ENCODE measurements at regions not wholly inside any gene's neighbourhood (a gene's known extent, or its start where the extent isn't known, plus 50 kb on each side); places are given as distances from the start of the nearest gene placed in this dataset.
"Not testable (repeated sequence)": the region's sequence is repeated elsewhere in the genome, so short reads cannot be mapped to it uniquely, and the experiment has no call there.

DNA sequence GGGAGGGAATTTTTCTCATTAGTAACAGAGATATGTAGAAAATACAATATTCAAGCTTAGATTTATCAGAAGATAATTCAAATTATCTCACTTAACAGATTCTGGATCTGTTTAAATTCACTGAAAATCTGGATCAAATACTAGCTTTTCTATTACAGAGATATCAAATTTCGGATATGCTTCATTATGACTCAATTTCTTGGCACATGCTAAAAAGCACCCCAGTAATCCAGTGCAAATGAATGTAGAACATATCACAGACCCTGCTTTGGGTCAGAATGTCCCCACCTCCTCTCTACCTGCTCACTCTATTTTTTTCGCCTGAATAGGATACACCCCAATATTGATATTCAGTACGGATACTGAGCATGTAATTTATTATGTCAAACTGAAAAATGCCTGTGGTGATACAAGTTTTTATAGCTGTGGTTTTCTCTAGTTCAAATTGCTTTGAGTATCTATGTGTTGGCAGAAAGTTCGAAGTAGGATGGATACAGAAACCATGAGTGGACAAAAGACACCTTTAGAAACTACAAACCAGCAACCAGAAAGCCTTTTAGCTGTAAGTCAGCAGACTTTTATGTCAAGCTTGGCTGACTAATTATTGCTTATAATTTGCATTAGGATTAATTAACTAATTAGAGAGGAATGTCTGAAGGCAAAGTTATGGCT, 290.0 kb downstream of the TFAP2B start:
- H3K27ac Mint-ChIP-seq, result no peak overlapping the region
- no peak for DNase-seq (ENCODE audit: extremely low spot score, unreplicated experiment)
- H3K4me1 Mint-ChIP-seq (ENCODE audit: unreplicated experiment), result peaks cover 3% of the 10 kb centered on the region
- no peak for TF ChIP-seq CTCF (conservative IDR thresholded peaks at IDR 0.05)
- H3K27me3 Mint-ChIP-seq, result no peaks in the 10 kb centered on the region
- no peak overlapping the region for H3K4me3 Mint-ChIP-seq
- peaks cover 12% of the 10 kb centered on the region for H3K9me3 Mint-ChIP-seq
- H3K36me3 Mint-ChIP-seq, result no peaks in the 10 kb centered on the region

GRCh38 chr6:51112731-51113130, 294.1 kb downstream of the TFAP2B start:
- DNase-seq (ENCODE audit: extremely low spot score, unreplicated experiment), result no peak
- Mint-ChIP-seq H3K27me3 (no peaks in the 10 kb centered on the region), H3K9me3 (no peaks in the 10 kb centered on the region), H3K27ac (peak overlapping the region; percentile 66), H3K36me3 (no peaks in the 10 kb centered on the region), H3K4me3 (no peak overlapping the region), H3K4me1 (ENCODE audit: unreplicated experiment) (peaks cover 3% of the 10 kb centered on the region)
- no peak for TF ChIP-seq CTCF (conservative IDR thresholded peaks at IDR 0.05)

GRCh38 chr6:51116723-51117122, 298.1 kb downstream of the TFAP2B start:
- Mint-ChIP-seq H3K36me3 (no peaks in the 10 kb centered on the region), H3K4me3 (no peak overlapping the region), H3K27me3 (no peaks in the 10 kb centered on the region), H3K27ac (no peak overlapping the region), H3K4me1 (ENCODE audit: unreplicated experiment) (peaks cover 3% of the 10 kb centered on the region), H3K9me3 (no peaks in the 10 kb centered on the region)
- no peak for DNase-seq (ENCODE audit: extremely low spot score, unreplicated experiment)
- TF ChIP-seq CTCF (conservative IDR thresholded peaks at IDR 0.05), result no peak

DNA sequence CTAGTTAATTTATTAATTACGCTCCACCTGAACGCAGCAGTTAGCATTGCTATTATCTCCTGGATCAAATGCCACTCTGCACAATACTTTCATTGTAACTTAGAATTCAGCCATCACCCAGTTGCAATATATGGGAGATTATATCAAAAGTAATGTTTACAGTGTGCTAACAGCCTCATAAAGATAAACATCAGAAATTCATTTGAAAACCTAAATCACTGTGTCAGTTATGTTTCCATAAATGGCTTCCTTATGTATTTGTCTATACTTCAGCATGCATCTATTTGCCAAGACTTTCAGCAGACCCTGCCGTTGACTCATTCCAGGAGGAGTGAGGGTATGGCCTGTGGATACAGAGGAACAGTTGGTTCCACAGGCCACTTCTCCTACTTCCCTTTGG, 300.1 kb downstream of the TFAP2B start:
- no peak overlapping the region for H3K27ac Mint-ChIP-seq
- no peaks in the 10 kb centered on the region for H3K36me3 Mint-ChIP-seq
- no peaks in the 10 kb centered on the region for H3K9me3 Mint-ChIP-seq
- H3K4me1 Mint-ChIP-seq (ENCODE audit: unreplicated experiment), result no peaks in the 10 kb centered on the region
- H3K27me3 Mint-ChIP-seq, result no peaks in the 10 kb centered on the region
- no peak for DNase-seq (ENCODE audit: extremely low spot score, unreplicated experiment)
- TF ChIP-seq CTCF (conservative IDR thresholded peaks at IDR 0.05), result no peak
- no peak overlapping the region for H3K4me3 Mint-ChIP-seq

DNA sequence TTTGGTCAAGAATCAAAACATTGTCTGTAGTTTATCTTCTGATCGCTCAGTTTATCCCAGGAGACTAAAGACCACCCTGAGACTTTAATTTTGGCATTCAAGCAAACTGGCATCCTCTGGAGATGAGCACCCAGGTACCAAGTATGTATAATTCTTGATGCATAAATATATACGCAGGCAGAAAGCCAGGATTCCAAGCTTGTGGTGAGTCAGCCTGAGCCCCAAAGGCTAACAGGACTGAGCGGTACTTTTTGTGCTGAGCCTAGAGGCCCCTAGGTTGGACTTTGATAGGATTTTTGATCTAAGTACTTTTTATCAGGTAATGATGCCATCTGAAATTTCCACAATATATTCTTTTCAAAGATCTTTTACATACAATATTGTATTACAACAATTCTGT, 301.3 kb downstream of the TFAP2B start:
- Mint-ChIP-seq H3K27me3 (no peaks in the 10 kb centered on the region), H3K4me3 (no peak overlapping the region), H3K27ac (no peak overlapping the region), H3K36me3 (no peaks in the 10 kb centered on the region), H3K9me3 (no peaks in the 10 kb centered on the region), H3K4me1 (ENCODE audit: unreplicated experiment) (no peaks in the 10 kb centered on the region)
- no peak for DNase-seq (ENCODE audit: extremely low spot score, unreplicated experiment)
- TF ChIP-seq CTCF (conservative IDR thresholded peaks at IDR 0.05), result no peak

DNA sequence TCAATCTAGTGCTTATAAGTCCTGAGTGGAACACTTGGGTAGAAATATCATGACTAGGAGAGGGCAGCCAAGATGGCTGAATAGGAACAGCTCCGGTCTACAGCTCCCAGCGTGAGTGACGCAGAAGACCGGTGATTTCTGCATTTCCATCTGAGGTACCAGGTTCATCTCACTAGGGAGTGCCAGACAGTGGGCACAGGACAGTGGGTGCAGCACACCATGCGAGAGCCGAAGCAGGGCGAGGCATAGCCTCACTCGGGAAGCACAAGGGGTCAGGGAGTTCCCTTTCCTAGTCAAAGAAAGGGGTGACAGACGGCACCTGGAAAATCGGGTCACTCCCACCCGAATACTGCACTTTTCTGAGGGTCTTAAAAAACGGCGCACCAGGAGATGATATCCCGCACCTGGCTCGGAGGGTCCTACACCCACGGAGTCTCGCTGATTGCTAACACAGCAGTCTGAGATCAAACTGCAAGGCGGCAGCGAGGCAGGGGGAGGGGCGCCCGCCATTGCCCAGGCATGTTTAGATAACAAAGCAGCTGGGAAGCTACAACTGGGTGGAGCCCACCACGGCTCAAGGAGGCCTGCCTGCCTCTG, 302.8 kb downstream of the TFAP2B start:
- not testable (repeated sequence) for H3K4me3 Mint-ChIP-seq; H3K27me3 Mint-ChIP-seq; H3K9me3 Mint-ChIP-seq; H3K27ac Mint-ChIP-seq; DNase-seq (ENCODE audit: extremely low spot score, unreplicated experiment); H3K36me3 Mint-ChIP-seq; H3K4me1 Mint-ChIP-seq (ENCODE audit: unreplicated experiment)
